Left cardiac atrium (tissue), 4 donors: ENCODE measurements at regions not wholly inside any gene's neighbourhood (a gene's known extent, or its start where the extent isn't known, plus 50 kb on each side); places are given as distances from the start of the nearest gene placed in this dataset.

Source experiments
- ATAC-seq, 2 donors: fragments of 200-7000 bp; cut with Tn5 transposase; one replicate each; pipeline ENCODE4 v1.9.1; 2020; ENCODE audit warnings: mild to moderate bottlenecking in 2 of 2, moderate library complexity in 2 of 2
- DNase-seq: peaks from one replicate; pipeline ENCODE4 v3.0.0-alpha.2; 2020
- intact Hi-C, 2 donors: fragments of 100-400 bp; cut with DNase I; formaldehyde crosslinking; loops; one replicate each; pipeline versions ENCODE4 v1.14.1 to v1.15.1; 2022 to 2023
- donor health status: DM: no; HTN: yes; CAD: no.
- donor health status: DM: no; HTN: yes; CAD: no; lungs with severe emphysema.
- donor health status: DM: yes; HTN: yes; CAD: no.
- donor health status: Dilated cardiomyopathy.

- no peak for DNase-seq
- no peak for ATAC-seq
- intact Hi-C loops = no loop called here
These were observed 127.5 kb downstream of the RHOU start for GRCh38 chr1:228862542-228863505.

GRCh38 chr1:228863776-228864175, 128.5 kb downstream of the RHOU start:
- ATAC-seq (no peak), DNase-seq (no peak)
- intact Hi-C loops = no loop called here

GRCh38 chr1:228865627-228866330, 130.5 kb downstream of the RHOU start:
- intact Hi-C loops = no loop called here
- no peak for ATAC-seq

GRCh38 chr1:228866468-228866867, 131.2 kb downstream of the RHOU start:
- DNase-seq = no peak
- intact Hi-C loops = no loop called here
- peak in 1 of 2 donors; percentile 43 for ATAC-seq

More at GRCh38 chr1:228865627-228866330, 130.5 kb downstream of the RHOU start:
- DNase-seq = no peak

GRCh38 chr1:228867108-228867950, 132.1 kb downstream of the RHOU start:
- intact Hi-C loops = no loop called here
- DNase-seq (no peak), ATAC-seq (peak in 1 of 2 donors; percentile 46)

- ATAC-seq (no peak), DNase-seq (no peak)
- intact Hi-C loops = no loop called here
These were observed 132.9 kb downstream of the RHOU start for GRCh38 chr1:228867951-228868730.

- intact Hi-C loops = no loop called here
- no peak for ATAC-seq
- no peak for DNase-seq
These were observed 133.4 kb downstream of the RHOU start for GRCh38 chr1:228868731-228869024.

GRCh38 chr1:228869312-228869824, 134.1 kb downstream of the RHOU start:
- intact Hi-C loops = no loop called here
- DNase-seq (no peak), ATAC-seq (no peak)

GRCh38 chr1:228870041-228870713, 134.9 kb downstream of the RHOU start:
- no peak for ATAC-seq
- intact Hi-C loops = no loop called here
- DNase-seq = no peak

- DNase-seq (no peak), ATAC-seq (no peak)
- intact Hi-C loops = no loop called here
These were observed 136.2 kb downstream of the RHOU start for GRCh38 chr1:228871314-228872061.

GRCh38 chr1:228872080-228872479, 136.8 kb downstream of the RHOU start:
- intact Hi-C loops = no loop called here
- DNase-seq (no peak), ATAC-seq (no peak)

GRCh38 chr1:228873709-228874108, 138.4 kb downstream of the RHOU start:
- no peak for ATAC-seq
- DNase-seq = no peak

GRCh38 chr1:228875741-228876140, 140.5 kb downstream of the RHOU start:
- intact Hi-C loops = no loop called here
- DNase-seq (peak; percentile 30), ATAC-seq (peak; percentile 58 to 68)

More at GRCh38 chr1:228873709-228874108, 138.4 kb downstream of the RHOU start:
- intact Hi-C loops = no loop called here

GRCh38 chr1:228876187-228876586, 140.9 kb downstream of the RHOU start:
- DNase-seq (no peak), ATAC-seq (no peak)
- intact Hi-C loops = no loop called here

- intact Hi-C loops = no loop called here
- DNase-seq = no peak
- ATAC-seq = no peak
These were observed 143.9 kb downstream of the RHOU start for GRCh38 chr1:228879164-228879563.

- no peak for DNase-seq
- ATAC-seq = no peak
- intact Hi-C loops = no loop called here
These were observed 146.9 kb downstream of the RHOU start for GRCh38 chr1:228882041-228882770.
